GM23248 (cell line): ENCODE measurements at regions not wholly inside any gene's neighbourhood (a gene's known extent, or its start where the extent isn't known, plus 50 kb on each side); places are given as distances from the start of the nearest gene placed in this dataset.

ENCODE experiments used
- EZH2 ChIP-seq: fragments of 200-600 bp; sonication (generic); IDR thresholded peaks from 2 replicates; pipeline ENCODE4 v1.6.1; 2018; ENCODE audit warnings: antibody characterized with exemption, mild to moderate bottlenecking; ENCODE audit not compliant: insufficient read depth, poor library complexity, severe bottlenecking
- EZH2phosphoT487 ChIP-seq: fragments of 200-600 bp; sonication (generic); IDR thresholded peaks from 2 replicates; pipeline ENCODE4 v1.6.1; 2018; ENCODE audit warnings: antibody characterized with exemption, moderate library complexity, mild to moderate bottlenecking, low read depth; ENCODE audit not compliant: insufficient read depth

DNA sequence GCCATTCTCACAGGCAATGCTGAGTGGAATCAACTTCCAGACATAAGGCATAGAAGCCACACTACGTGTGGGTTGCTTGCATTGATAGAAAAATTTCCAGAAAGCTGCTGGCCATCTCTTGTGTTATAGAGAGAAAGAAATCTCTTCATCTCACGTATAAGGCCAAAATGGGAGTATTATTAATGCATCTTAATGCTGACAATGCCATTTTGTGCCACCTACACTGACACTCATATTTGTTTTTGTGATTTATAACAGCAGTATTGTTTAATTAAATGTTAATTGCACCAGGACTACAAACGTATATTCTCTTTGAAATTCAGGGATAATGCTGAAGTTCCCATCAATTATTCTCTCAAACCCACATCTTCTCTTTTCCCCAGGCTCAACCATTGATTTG lies 56.1 kb upstream of the TMEM132D start:
- no peak for TF ChIP-seq EZH2
- no peak for TF ChIP-seq EZH2phosphoT487
